Choroid plexus epithelial cell (primary cell): ENCODE measurements at regions not wholly inside any gene's neighbourhood (a gene's known extent, or its start where the extent isn't known, plus 50 kb on each side); places are given as distances from the start of the nearest gene placed in this dataset.

Experiments
- DNase-seq: peaks from one replicate; pipeline ENCODE4 v3.0.0-alpha.2; 2010; ENCODE audit warnings: low read depth
- H3K4me3 ChIP-seq: 2 replicates; pipeline ENCODE4 v1.5.1; 2011; ENCODE audit warnings: low read depth, mild to moderate bottlenecking, control low read depth, low read length, moderate library complexity
- CTCF ChIP-seq: conservative IDR thresholded peaks from 2 replicates; pipeline ENCODE4 v1.5.1; 2011; ENCODE audit warnings: low read depth, mild to moderate bottlenecking, control low read depth, inconsistent platforms, low read length, moderate library complexity

- H3K4me3 ChIP-seq, result no peak overlapping the region
- no peak for TF ChIP-seq CTCF
- DNase-seq, result no peak
Measured at GRCh38 chr7:112970771-112971170, 115.9 kb downstream of the GPR85 start.

GRCh38 chr7:112969946-112970345 lies 116.7 kb downstream of the GPR85 start:
- DNase-seq, result no peak
- TF ChIP-seq CTCF, result no peak
- H3K4me3 ChIP-seq, result no peak overlapping the region

GRCh38 chr7:112965506-112965905 lies 121.1 kb downstream of the GPR85 start:
- H3K4me3 ChIP-seq, result no peak overlapping the region
- DNase-seq, result no peak
- no peak for TF ChIP-seq CTCF

- no peak for DNase-seq
- no peak for TF ChIP-seq CTCF
- no peak overlapping the region for H3K4me3 ChIP-seq
Measured at GRCh38 chr7:112963634-112964033, 123.0 kb downstream of the GPR85 start.

GRCh38 chr7:112962815-112963214 lies 123.8 kb downstream of the GPR85 start:
- DNase-seq, result no peak
- TF ChIP-seq CTCF, result no peak

GRCh38 chr7:112959276-112959675 lies 127.4 kb downstream of the GPR85 start:
- DNase-seq, result no peak
- H3K4me3 ChIP-seq, result no peak overlapping the region
- no peak for TF ChIP-seq CTCF

More at GRCh38 chr7:112962815-112963214, 123.8 kb downstream of the GPR85 start:
- H3K4me3 ChIP-seq, result no peak overlapping the region

- no peak for DNase-seq
- H3K4me3 ChIP-seq, result no peak overlapping the region
- no peak for TF ChIP-seq CTCF
Measured at GRCh38 chr7:112958775-112959174, 127.9 kb downstream of the GPR85 start.
